Stimulated activated naive CD4-positive, alpha-beta T cell (primary cell): ENCODE measurements at regions not wholly inside any gene's neighbourhood (a gene's known extent, or its start where the extent isn't known, plus 50 kb on each side); places are given as distances from the start of the nearest gene placed in this dataset.

Experiments
- DNase-seq, 6 experiments: peaks; one replicate each; lab custom pipeline; 2025; lab: John Stamatoyannopoulos, UW

DNA sequence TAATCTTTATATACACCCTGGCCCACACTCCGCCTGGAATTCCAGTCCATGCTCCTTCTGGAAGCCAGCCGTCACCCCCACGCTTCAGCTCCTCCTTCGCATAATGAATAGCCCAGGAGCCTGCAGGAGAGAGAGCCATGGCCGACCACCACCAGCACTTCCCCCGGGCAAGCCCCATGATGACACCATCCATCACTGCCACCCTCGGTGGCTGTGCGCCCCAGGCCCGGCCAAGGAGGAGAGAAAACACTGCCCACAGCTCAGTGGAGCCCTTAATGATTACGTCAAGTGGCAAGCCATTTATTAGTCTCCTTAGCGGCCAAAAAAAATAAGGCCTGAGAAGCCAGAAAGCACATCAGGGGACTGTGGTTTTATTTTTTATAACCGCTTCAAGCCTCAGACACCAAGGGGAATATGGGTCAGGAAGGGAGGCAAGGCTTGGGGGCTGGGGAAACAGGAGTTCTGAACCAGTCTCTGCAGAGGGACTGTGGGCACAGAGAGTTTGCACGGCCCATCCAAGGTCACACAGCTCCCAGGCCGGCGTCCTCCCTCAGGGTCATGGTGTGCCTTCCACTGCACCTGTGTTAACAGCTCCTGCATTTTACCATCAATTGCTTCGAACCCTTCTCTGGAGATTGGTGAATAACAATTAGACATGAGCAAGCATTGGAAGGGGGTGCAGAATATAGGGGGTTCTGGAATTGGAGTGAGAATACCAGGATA lies 134.3 kb downstream of the MN1 start:
- DNase-seq = no peak

DNA sequence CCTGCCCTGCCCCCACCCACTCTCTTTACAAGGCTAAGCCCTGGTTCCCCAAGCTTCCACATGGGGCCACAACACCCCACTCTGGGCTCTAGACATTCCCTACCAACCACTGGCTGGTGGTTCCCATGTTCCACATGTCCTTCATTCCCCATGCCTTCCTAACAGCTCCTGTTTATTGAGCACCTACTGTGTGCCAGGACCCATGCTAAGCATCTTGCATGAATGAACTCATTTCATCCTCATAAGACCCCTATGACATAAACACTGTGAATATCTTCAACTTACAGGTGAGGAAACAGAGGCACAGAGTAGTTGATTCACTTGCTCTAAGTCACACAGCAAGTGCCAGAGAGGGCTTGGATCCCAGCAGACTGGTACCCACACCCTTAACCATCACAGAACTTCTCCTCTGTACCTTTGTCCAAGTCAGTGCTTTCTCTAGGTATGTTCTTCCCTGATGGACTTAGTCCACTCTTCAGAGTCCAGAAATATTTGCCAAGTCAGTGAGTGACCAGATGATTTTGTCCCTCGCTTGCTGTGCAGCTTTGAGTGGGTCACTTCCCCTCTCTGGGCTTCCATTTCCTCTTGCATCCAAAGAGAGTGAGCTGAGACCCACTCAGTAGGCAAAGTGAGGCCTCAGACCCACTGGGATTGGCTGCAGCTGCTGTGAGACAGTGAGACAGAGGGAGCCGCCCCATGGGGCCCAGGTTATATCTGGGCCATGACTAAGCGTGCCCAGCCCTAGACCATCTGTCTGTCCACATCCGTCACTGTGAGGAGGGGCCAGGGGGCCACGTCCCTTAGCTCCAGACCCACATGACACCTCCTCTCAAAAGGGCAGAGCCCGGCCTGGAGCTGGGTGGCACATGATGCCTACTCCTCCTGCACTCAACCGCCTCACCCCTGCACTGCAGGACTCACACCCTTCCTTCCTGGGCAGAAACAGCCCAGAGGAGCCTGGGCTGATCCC lies 132.4 kb downstream of the MN1 start:
- no peak for DNase-seq

DNA sequence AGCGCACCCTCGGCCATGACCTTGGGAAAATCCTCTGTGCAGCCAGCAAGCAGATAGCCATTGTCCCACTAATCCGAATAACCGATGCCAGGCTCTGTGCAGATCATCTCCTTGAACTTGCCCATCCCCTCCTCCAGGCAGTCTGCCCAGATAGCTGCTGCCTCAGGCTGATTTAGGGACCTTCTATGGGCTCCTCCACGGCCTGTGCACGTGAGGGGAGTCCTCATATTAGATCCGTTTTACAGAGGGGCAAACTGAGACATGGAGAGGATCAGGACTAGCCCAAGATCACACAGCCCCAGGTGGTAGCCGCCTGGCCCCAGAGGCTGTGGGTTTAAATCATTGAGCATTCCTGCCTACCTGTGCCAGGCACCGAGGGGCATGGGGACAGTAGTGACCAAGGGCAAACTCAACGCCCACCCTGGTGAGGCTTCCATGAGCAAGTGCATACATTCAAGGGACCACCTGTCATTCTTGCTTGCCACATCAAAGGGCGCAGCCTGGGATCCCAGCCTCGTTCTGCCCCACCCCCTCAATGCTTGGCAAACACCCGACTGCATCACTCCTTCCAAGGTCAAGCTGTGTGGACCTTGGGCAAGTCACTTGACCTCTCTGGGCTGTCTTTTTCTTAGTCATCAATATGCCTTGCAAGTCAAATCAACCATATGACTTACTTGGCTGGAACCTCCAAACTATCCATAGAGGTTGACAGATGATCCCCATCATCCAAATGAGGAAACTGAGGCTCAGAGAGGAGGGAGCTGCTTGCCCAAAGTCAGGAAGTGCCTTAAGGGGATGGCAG lies 131.6 kb downstream of the MN1 start:
- no peak for DNase-seq

DNA sequence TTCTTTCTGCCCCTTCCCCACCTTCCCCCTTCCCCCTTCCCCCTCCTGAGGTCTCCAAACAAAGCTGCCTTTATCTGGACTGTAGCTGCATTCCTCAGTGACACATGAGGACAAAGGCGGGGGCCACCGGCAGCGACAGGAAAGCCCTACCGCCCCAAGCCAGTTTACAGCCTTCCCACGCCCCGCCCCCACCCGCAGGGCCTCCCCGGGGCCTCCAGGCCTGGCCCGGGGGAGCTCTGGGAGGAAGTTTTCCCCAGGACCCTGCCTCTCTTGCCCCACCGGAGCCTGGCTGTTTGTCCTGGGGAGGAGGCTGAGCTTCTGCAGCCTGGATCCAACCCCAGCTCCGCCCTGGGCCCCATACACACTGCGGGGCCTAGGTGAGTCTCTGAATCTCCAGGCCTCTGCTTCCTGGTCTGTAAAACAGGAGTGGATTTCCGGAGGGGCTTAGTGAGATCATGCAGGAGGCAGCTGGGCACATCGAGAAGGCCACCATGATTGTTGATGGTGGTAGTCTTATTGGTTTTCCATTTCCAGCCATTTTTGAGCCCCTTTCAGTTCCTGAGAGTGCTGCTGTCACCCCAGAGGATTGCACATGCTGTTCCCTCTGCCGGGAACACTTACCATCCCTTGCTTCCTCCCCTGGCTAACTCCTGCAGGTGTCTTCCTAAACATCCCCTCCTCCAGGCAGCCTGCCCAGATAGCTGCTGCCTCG lies 130.7 kb downstream of the MN1 start:
- DNase-seq = no peak

DNA sequence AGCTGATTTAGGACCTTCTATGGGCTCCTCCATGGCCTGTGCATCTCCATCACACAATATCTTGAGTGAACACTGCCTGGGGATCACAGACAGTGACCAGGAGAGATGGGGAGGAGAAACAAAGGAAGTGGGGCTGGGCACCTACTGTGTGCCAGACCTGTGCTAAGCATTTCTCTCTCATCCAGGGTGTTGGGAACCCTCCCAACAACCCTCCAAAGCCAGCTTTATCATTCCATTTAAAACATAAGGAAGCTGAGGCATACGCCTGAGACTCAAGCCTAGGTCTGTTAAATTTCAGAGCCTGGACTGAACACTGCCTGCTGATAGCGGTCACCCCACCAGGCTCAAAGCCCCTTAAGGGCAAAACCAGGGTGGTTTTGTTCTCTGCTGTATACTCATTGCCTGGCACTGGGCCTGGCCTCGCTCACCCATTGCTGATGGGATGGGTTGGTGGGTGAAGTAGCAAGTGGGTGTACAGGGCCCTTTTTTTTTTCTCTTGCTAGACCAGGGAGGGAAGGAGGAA lies 130.1 kb downstream of the MN1 start:
- no peak for DNase-seq

DNA sequence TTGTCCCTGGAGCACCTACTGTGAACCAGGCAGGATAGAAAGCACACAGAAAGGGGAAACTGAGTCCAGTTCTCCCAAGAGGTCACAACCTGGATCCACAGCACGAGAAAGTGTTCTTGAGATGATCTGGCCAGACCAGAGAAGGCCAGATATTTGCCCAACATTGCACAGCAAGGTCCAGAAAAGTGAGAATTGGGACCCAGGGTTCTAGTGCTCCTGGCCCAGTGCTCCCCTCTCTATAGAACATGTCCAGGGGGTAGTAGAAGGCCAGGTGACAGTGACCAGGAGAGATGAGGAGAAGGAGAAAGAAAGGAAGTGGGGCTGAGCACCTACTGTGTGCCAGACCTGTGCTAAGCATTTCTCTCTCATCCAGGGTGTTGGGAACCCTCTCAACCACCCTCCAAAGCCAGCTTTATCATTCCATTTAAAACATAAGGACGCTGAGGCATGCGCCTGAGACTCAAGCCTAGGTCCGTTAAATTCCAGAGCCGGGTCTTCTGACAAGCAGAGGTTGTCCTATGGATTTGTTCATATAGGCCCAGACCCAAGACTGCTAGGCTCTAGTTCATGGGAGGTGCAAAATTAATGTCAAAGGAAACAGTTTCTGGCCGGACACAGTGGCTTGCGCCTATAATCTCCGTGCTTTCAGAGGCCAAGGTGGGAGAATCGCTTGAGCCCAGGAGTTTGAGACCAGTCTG lies 128.7 kb downstream of the MN1 start:
- DNase-seq = no peak

DNA sequence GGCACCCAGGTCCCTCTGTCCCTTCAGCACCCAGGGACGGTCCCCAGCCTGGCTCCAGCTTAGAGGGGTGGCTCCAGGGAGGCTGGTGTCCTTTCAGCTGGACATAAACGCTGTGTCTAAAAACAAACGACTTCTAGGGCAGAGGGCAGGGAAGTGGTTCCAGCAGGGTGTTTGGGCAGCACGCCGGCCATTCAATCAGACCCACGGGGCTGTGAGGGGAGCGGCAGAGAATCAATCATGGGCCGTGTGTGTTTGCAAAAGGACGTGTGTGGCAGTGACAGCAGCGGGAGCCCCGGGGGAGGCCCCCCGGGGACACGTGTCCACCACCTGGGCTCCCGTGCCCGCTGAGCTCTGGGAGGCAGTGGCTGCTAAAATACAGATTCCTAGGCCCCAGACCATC lies 127.7 kb downstream of the MN1 start:
- DNase-seq = no peak

DNA sequence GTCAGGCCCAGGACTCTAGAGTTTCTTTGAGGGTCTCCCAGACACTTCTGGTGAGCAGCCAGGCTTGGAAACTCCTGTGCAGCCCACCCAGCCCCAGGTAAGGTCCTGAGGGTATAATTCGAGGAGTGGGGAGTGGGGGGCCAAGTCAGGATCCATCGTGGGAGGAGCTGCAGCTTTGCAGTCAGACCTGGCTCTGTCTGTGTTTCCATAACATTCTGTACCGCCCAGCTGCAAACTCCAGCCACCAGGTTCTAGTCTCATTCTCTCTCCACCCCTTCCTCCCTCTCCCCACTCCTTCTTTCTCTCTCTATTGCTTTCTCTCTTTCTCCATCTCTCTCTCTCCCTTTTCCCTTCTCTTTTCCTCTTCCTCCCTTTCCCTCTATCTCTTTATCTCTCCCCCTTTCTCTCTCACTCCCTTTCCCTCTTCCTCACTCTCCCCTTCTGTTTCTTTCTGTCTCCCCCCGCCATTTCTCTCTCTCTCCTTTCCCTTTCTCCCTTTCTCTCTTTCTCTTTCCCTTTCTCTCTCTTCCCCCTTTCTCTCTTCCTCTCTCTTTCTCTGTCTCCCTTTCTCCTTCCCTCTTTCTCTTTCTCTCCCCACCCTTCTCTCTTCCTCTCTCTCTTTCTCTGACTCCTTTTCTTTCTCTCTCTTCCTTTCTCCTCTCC lies 127.2 kb downstream of the MN1 start:
- no peak for DNase-seq

DNA sequence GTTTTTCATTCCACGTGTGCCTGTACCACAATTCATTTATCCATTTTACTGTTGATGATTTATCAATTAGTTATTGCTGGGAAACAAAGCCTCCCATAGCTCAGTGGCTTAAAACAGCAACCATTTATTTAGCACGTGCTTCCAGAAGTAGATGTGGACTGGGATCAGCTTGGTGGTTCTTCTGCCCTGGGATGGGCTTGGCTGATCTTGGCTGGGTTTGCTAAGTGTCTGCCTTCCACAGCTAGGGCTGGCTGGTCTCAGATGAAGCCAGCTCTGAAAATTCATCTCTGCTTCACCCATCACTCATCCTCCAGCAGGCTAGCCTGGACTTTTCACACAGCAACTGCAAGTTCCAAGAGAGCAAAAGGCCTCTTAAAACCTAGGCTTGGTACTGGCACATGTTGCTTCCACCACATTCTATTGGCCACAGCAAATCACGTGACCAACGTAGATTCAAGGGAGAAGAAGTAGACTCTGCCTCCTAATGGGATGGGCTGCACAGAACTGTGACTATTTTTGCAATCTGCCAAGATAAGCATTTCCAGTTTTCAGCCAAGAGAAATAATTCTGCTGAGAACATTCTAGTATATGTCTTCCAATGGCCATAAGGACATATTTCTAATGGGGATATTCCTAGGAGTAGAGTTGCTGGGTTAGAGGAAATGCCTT lies 124.9 kb downstream of the MN1 start:
- no peak for DNase-seq

DNA sequence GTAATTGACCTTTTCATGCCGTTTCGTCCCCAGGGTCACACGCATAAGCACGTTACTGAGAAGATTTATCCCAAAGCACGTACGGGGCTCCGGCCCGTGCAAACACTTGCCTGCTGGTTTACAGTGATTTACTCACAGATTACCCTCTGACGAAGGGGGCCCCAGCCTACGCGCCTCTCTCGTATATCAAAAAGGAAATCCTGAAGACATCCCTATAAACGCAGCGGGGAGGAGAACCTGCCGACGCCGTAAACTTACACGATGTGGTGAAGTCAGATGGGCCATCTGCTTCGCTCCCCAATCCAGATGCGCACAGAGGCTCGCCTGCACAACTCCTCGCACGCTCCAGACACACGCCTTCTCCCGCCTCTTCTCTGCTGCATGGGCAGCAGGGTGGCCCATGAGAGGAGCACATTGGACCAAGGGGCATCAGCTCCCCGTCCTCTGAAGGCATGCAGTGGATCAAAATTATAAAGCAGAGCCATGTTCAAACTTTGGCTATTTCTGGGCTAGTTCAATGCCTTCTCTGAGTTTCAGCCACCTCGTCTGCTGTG lies 123.6 kb downstream of the MN1 start:
- no peak for DNase-seq

DNA sequence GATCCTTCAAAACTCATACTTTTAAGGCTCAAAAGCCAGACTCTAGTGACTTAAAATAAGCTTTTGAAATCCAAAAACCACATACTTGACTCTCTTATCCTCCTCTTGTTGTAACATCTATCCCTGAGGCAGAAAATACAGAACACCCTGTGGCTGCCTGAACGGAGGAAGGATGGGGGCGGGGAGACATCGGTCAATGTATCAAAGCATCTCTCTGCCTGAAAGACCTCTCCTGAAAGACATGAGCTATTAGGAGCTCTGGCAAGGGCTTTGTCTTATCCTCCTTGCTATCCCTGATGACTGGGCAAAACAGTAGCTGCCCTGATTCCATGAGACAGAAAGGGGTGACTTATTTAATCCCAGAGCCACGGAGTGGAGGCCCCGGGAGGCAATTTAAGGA lies 122.4 kb downstream of the MN1 start:
- no peak for DNase-seq

DNA sequence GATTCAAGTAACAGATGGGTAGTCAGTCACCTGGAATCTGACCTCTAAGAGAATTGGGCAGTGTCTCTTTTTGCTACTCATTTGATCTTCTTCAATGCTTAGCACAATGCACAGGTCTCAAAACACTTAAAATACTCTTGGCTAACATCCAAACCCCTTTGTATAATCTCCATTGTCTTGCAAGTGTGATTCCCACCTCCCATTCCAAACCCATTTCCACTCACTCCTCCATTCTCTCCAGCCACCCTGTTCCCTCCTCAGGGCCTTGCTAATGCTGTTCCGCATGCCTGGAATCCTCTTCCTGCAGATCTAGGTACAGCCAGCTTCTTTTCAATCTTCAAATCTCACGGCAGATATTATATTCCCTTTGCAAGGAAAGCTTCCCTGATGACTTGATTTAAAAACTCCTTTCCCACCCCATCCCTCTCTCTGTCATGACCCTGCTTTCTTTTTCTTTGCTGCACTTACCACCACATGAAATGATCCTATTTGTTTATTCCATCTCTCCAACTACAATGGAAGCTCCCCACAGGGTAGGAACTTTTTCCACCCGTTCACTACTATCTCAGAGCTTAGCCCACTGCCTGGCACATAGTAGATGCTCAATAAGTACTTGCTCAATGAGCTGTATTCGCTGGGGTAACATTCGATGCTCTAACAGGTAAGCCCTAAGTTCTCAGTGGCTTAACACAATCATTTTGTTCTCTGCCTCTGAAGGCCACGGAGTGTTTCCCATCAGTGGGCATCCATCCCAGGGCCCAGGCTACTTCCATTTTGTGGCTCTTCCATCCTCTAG lies 121.7 kb downstream of the MN1 start:
- DNase-seq = no peak

DNA sequence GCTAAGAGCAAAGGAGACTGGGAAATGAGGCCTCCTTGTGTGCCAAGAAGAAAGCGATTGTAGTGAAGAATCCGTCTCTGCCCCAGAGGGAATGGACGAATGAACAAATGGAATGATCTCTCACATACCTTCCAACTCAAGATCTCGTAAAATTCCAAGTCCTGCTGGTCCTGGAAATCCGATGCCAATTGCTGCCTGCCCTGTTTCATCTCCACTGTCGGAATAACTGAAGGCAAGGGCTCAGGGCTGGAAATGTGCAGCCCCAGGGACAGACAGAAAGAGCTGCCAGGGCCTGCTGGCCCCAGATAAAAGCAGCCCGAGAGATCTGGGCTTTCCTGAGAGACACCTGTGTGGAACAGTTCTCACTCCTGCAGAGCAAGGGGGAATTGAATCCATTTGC lies 120.9 kb downstream of the MN1 start:
- DNase-seq = no peak

DNA sequence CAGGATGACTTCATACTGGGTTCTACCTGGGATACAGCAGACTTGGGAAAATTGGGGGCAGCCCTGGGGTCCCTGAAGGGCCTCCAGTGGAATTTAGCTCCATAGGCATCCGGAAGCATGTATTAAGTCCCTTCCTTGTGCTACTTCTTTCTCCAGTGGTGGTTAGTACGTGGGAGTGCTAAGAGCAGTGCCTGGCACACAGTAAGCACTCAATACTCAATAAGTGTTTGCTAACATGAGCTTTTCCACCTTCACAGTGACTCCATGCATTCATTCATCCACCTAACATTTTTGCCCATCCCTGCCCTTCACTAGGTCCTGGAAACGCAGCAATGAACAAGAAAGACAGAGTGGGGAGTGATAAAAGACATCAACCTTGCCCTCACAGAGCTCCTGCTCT lies 120.5 kb downstream of the MN1 start:
- no peak for DNase-seq

DNA sequence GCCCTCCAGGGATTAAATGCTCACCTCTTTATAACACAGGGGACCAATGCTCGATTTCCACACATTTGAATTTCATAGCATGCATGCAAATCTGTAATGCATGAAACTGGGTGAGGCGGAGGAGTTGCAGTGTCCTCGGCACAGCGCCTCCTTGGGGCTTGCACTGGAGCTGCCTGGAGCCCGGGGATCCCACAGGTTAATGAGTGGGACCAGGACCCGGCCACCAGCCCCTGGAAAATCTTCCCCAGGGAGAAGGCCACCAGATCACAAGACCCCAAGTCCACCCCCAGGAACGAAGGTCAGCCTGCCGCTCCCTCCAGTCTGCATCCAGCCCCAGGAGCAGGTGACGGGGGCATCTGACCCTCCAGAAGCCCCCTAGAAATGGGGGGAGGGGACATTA lies 119.1 kb downstream of the MN1 start:
- no peak for DNase-seq

DNA sequence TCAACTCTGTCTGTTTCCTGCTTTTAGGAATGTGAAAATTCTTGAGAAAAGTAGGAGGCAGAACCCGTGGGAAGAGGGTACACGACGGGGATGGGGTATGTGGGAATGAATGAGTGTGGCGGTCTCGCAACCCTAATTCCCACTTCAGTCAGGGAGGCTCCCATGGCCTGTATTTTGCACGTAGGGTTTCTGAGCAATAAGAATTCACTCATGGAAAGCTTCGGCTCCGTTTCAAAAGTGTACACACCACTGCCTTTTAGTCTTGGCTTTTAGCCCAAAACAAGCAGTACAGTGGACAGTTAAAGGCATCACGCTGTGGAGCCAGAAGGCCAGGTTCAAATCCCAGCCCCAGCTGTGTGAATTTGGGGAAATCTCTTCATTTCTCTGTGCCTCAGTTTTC lies 116.7 kb downstream of the MN1 start:
- no peak for DNase-seq

DNA sequence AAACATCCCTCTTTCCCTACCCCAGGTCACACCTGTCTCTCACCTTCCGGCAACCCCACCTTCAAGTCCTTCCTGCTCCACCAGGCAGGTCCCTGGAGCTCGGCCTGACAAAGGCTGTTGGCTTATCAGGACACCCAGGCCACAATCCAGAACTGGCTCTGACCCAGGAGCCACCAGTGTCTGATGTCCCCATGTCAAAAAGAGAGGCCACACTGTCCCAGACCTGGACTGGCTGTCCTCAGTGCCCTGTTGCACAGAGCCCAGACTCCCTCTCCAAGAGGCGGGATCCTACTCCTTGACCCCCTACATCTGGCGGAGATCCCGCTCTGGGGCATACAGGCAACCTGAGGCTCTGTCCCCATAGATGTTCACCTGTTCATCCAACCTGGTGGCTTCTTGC lies 116.0 kb downstream of the MN1 start:
- DNase-seq = no peak

DNA sequence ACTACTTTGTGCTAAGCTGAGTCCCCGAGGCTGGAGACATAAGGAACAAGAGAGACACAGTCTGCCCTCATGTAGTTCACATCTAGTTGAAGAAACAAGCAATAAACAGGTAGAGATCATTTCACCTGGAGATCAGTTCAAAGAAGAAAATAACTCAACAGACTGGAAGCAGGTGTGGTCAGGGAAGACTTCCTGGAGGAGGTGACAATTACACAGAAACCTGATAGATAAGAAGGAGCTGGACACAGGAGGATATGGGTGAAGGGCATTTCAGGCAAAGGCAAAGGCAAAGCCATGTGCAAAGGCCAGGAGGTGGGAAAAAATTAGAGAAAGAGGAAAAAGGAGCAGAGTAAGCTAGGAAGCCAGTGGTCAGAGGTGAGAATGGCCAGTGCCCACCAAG lies 115.6 kb downstream of the MN1 start:
- DNase-seq = no peak

DNA sequence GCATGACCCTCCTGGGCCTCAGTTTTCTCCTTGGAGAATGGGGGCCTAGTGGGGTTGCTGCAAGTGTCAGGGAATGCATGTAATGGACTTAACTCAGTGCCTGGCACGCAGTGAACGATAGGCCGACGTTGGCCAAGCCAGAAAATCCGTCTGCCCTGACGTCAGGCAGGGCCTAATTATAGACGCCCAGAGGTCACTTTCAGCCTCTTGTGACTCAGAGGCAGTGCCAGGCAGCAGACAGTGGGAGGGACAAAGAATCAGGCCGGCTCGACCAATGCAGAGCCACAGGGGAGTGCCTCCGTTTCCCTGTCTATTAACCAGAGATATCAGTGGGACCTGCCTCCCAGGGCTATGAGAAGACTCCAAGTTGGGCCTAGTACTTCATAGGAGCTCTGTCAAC lies 115.0 kb downstream of the MN1 start:
- no peak for DNase-seq
